NCI-H345 treated with DMSO at 0.1 percent for 48 hours (cell line): ENCODE measurements at regions not wholly inside any gene's neighbourhood (a gene's known extent, or its start where the extent isn't known, plus 50 kb on each side); places are given as distances from the start of the nearest gene placed in this dataset.

Experiments used
- DNase-seq: peaks from one replicate; lab custom pipeline; 2025; ENCODE audit not compliant: unreplicated experiment; lab: John Stamatoyannopoulos, UW

DNA sequence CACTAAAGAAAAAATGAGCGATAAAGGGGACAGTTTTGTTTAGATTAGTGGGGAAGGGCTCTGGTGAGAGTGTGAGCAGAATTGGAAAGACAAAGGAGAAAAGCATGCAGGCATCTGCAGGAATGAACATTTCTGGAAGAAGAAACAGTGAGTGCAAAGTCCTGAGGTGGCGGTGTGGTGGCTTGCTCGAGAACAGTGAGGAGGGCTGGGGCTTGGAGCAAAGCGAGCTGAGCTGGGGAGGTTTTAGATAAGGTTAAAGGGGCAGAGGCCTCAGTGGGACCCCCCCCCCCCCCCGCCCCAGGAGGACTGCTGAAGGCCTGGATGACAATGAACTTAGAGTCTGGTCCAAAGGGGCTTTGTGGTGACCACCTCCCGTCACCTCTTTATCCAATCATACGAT is 202.7 kb upstream of the MVB12B start:
- no peak for DNase-seq

DNA sequence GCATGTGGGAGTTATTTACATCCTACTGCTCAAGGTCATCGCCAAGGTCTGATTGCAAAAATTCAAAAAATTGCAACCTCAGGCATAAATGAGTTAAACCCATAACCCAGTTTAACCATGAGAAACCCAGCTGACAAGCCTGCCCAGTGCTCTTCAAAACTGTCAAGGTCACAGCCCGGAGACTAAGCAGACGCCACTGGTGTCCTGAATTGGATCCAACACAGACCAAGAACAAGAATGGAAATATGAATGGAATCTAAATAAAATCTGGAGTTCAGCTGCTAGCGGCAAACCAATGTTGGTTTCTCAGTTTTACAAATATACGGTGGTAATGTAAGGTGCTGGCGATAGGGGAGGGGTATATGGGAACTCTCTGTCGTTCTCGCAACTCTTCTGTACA is 201.5 kb upstream of the MVB12B start:
- DNase-seq = no peak

DNA sequence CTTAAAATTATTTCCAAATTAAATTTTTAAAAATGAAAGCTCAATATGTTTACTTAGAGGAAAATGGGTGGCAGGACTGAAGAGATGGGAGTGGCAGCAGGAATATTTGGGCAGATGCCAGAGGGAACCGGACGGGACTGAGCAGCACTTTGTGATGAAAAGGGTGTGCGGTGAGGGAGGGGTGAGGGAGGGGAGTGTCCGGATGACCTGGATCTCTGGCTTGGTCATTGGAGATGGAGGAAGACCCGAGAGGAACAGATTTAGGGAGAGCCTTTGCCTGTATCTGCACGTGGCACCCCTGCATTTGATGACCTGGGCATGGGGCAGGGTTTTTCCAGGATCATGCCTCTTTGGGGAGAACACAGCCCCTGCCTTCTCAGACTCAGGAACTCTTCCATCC is 201.1 kb upstream of the MVB12B start:
- DNase-seq = no peak

DNA sequence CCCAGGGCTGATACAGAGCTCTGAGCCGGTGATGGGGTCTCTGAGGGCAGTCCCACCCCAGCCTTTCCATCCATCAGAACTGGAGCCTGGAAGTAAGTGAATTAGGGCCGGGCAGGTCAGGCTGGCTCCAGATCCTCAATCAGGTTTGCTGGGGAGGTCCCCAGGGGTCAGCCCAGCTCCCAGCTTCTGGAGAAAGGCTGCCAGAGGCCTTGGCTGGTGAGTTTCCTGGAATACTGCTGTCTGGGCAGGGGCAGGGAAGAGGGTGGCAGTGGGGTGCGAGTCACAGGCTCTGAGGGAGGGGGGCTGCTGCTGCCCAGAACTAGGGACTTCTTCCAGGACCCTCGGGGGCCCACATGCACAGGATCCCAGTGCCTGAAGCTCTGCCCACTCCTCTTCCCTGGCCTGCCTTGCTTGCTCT is 200.6 kb upstream of the MVB12B start:
- no peak for DNase-seq

DNA sequence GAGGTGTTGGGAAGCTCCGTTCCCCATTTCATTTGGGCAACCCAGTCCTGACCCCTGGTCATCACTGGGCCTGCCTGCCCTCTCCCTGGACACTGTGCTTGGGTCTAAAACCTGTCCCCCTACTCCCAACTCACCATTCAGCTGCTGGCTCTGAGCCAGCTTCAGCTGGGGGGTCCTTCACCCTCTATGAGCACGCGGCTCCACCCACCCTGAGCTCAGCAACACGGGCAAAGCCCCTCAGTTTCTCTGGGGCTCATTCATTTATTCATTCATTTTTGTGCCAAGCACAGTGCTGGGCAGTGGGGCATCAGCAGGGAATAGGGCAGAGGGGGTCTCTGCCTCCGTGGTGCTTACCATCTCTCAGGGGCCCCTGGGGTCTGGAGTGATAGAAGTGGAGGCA is 199.8 kb upstream of the MVB12B start:
- DNase-seq = no peak

DNA sequence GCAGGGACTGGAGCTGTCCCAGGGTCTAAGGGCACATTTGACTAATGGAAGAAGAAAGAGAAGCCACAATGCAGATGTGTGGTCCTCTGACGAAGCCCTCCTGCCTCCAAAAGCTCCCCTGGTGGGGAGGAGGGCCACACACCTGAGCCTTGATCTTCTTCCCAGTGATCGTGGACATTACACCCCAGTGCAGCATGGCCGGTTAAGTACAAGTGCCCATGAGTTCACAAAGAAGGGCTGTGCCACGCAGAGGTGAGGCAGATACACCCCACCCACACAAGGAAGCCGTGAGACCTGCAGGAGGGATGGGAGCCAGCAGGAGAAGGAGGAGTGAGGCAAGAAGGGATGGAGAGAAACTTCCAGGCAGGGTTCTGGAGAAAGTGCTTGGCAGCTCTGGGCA is 199.0 kb upstream of the MVB12B start:
- no peak for DNase-seq

DNA sequence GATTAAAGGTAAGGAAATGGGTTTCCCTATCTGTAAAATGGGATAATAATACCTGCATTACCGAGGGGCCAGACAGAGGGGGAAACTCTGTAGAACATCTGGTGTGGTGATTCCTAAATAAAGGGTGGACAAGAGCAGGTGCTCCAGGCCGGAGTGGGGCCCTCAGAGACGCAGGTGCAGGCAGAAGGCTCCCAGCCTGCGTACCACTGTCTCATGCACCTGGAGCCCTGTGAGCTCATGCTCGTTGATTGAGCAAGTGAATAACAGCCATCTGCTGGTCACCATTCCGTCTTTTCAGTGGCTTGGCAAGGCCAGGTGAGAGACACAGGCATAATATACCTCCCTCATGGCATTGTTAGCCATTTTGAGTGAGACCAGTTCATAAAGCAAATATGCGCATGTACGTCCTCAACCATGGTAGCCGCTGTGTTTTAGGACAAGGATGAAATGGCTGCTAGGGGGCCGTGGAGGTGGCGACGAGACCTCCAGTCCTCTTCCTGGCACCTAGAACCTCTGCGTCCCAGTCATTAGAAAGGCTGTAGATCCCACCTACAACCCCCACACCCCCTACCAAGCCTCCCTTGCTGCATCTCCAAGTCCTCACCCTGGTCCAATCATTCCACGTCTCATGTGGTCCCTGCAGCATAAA is 198.0 kb upstream of the MVB12B start:
- DNase-seq = no peak

DNA sequence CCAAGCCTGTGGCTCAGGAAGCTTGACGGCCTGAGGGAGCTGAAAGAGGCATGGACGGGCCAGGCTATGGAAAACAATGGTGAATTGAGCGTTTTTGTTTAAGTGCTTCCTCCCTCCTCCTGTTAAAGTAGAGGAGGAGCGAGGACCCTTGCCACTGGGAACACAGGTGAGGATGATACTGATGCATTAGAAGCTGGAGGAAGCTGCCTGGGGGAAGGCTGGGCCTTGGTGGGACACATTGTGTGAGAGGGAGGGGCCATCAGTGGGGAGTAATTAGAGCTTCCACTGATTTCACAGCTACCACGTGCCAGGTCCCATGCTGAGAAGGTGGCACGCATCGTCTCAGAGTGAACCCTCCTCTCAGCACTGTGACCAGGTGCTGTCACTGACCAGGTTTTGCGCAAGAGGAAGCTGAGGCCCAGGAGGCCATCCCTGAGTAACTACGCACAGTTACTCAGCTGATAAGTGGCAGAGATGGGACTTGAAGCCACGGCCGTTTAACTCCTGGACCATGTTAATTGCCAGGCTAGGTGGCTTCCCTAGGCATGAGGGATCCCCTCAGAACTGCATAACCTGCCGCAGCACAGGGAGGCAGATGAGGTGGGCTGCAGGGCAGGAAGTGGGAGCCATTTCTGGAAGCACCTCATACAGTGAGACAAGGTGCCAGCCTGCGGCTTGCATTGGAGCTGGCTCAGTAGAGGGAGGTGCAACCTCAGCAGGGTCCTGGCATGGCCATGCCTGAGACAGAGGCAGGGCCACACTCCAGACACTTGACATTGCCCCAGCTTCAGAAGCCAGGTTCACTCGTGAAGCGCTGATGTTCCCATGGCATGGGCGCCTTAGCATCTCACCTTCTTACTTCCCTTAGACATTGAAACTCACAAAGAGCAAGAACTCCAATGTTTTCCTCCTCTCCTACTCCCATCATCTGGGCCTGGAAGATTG is 195.3 kb upstream of the MVB12B start:
- no peak for DNase-seq

DNA sequence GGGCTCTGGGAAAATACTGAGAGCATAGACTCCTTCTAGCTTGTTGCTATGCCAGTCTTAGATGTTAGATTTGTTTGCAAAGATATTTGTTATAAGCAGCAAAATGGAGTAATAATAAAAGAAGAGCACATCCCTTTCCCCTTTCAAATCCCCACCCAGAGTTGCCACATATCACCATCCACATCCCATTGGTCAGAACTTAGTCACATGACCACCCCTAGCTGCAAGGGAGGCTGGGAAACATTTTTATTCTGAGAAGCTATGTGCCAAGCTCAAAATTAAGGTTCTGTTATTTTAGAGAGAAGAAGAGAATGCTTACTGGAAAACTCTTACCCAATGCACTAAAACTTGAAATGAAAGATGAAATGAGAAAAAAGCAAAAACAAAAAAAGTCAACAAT is 193.9 kb upstream of the MVB12B start:
- DNase-seq = no peak

DNA sequence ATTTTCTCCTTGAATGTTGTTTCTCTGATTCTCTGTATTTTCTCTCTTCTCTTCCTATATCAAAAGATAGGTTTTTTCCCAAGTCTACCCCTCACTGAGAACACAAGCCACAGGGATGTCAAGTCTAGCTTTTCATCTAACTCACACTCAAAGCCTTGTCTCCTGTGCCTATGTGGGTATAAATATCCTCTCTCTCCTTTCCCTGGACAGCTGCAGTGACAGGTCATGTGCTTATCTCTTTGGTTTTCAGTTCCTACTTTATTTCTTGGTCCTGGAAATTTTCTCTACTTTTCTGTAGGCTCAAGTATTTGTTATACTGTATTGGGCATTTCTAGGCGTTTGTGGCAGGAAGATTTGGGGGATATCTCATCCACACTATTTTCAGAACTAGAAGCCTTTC is 182.4 kb upstream of the MVB12B start:
- DNase-seq = no peak

DNA sequence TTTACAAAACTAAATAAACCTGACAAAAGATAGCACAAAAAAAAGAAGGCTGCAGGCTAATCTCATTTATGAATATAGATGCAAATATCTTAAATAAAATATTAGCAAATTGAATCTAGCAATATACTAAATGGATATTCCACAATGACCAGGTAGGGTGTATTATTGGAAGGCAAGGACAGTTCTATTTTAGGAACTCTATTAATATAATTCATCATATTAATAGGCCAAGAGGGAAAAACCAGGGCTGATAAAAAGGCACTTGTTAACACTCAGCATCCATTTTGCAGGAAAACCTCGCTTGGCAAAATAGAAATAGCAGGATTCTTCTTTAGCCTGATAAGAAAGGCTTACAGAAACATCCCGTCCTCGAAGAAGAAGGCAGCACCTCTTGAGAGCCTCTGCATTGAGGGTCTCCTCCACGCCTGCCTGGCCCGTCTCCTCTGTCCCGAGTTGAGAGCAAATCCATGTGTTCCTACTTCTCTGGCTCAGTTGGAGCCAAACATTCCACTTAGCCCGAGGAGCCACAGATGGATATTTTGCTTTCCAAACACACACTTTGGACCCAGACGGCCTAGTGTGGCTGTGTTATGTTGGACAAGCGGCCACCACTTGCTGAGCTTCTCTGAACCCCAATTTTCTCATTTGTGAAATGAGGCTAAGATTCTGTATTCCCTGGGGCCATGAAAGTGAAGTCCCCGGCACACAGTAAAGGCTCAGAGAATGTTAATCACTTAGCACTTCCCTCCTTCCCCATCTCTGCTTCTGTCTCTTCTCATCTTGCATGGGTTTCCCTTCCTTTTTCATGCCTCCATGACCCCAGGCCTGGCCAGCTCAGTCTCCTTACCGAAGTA is 181.8 kb upstream of the MVB12B start:
- no peak for DNase-seq

DNA sequence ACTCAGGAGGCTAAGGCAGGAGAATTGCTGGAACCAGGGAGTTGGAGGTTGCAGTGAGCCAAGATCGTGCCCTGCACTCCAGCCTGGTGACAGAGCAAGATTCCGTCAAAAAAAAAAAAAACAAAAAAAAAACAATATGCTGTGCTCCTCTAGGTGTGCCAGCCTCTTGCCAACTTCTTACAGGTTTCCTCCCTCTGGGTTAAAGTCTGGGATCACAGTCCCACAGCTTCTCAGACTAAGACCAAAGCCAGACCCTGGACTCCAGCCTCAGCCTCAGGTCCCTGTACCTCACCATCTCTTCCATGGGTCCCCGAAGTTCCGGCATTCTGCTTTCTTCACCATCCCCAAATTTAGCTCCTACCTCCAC is 180.8 kb upstream of the MVB12B start:
- no peak for DNase-seq

DNA sequence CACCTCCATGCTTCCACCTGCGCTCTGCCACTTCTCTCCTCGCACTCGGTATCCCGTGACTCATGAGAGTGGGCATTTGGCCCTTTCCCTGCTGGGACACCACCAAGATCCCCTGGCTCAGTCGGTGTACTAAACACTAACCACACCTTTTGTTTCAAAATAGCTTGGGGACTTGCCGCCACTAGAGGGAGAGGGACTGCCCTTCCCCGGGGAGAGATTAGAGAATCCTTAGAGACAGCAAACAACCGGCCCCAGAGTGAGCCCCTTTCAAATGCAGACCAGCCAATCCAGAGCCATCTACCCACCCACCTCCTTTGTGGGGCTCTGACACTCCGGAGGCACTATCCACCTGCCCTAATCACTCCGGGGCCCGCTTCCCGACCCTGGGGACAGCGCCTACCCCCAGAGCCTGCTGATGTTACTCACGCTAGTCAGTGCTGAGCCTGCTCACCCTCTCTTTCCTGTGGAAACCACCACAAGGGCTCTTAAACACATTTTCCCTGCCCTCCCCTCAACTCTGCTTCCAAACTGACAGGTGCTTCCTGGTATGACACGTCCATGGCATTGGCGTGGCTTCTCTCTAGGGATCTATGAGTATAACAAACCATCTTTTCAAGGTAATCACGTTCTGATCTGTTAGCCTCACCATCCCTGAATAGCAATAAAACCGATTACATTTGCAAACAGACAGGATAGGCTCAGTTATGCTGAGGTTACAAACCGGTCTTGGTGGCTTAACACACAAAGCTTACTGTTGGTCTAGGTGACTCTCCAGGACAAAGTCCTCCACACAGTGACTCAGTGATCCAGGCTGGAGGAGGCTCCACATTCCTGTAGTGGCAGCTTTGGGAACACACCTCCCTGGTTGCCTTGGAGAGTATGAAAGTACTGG is 180.1 kb upstream of the MVB12B start:
- peak; percentile 89 for DNase-seq

DNA sequence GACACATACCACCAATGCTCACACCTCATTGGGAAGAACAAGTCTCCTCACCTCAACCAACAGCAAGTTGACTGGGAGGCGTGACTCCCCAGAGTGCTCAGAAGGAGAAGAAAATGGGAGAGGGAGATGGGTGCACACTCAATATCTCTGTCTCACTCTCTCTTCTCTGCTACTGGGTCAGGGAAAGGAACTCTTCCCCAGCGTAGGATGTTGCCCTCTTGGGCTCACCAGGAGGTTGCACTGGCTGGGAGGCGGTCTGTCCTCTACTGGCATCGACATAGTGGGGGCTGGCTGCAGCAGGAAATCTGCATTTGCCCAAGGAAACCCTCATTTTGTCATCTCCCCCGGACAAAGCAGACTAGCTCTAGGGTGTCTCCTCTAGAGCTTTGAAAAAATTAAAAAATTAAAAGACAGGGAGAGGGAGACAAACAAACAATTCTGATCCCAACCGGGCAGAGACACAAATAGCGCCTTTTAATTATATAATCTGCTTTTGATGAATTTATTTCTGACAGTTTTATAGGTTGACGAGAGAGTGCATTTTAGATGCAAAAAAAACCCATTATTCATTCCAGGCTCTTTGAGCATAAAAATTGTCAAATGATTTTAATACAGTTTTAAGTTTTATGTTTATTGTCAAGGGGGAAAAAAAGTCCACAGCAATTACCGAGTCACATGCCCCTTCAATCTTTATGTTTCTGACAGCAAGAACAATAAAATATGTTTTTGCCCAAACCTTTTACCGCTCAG is 179.3 kb upstream of the MVB12B start:
- no peak for DNase-seq

DNA sequence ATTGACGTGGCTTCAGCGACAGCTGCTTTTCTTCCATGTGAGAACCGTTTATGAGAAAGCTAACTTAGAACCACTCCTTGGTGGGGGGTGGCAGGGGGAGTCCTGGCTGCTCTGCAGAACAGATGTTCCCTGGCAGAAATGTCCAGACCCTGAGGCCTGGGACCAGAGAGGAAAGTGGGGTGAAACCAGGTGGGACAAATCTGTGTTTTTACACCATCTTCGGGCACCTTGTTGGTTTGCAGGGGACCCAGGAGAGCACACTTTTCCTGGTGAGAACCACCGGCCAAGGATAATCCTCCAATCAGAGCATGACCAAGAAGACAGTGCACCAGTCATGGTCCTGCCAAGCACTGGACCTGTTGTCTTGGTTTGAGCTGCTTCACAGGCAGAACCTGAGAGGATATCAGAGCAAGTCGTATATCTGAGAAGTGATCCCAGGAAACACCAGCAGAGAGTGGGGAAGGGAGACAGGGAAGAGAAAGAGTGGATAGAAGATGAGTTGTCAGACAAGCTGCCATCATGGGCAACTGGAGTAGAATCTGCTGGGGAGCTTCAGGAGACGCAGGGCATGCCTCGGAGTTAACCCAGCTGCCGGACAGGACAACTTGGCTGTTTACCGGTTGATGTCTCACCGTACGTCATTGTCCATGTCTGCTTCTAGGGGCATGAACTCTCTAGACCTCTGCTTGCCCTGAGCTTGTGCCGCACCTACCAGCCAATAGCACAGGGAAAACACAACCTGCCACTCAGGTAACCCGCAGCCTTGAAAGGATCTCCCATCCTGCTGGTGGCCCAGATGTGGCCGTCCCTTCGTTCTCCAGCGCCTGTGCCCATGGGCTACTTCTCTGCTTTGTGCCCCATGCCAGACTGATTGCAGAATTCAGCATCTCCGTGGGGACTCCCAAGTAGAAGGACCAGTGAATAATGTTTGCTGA is 178.4 kb upstream of the MVB12B start:
- DNase-seq = no peak

DNA sequence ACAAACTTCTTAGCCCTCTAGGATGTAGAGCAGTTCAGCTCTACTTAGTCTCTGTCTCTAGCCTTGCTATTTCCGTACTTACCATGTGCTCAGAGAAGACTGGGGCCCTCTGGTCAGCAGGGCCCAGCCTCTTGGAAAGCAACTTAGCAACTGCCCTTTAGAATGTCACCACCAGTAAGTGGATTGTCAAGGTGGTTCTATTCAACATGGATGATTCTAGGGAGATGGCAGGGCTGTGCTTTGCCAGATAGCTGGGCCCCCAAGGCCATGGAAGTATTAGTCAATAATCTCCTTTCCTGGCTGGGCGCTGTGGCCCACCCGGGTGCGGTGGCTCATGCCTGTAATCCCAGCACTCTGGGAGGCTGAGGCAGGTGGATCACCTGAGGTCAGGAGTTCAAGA is 177.6 kb upstream of the MVB12B start:
- no peak for DNase-seq

DNA sequence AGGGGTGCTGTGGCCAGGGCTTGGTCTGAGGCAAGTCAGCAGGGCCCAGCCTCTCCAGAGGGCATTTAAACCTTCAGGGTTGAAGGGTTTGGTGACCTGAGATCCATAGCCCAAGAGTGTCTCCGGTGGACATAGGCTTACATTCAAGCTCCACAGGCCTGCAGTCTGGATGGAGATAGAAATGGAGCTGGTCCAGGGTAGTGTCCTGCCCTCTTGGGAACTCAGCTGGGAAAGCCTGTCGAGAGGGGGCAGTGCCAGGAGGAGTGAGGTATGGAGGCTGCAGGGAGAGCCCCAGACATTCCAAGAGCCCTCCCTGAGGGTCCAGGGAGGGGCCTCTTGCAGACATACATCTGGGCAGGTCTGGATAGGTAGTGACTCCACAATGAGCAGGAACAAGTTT is 177.0 kb upstream of the MVB12B start:
- DNase-seq = no peak

DNA sequence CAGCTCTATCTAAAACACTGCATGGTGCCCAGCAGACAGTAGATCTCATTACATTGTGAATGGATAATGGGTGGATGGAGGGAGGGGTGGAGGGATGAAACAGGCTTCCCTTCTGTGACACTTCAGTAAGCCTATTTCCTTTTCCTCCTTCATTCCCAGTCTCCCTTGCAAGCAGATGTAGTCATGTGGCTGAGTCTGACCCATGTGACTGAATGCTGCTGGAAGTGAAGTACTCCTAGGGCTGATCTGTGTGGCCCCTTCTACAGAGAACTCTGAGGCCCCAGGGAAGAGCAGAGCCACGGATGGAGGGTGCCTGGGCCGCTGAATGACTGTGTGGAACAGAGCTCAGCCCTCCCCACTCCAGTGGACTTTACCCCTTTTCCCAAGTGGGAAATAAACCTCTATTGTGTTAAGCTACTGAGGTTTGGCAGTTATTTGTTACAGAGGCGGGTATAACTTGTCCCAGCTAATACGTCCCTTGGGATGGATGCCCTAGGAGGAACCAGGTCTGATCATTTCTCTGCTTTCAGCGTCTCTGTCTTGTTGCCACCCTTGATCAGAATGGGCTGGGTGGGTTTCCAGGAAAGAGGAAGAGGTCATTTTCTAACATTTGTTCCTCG is 176.1 kb upstream of the MVB12B start:
- DNase-seq = peak; percentile 35
